NCI-H2081 (cell line): ENCODE measurements at regions not wholly inside any gene's neighbourhood (a gene's known extent, or its start where the extent isn't known, plus 50 kb on each side); places are given as distances from the start of the nearest gene placed in this dataset.
"Not testable (repeated sequence)": the region's sequence is repeated elsewhere in the genome, so short reads cannot be mapped to it uniquely, and the experiment has no call there.

Source experiments
- DNase-seq, 2 experiments: peaks; one replicate each; lab custom pipeline; 2025; lab: John Stamatoyannopoulos, UW

- no peak for DNase-seq
These were observed 56.5 kb upstream of the ORC5 start for GRCh38 chr7:104264285-104264684.

GRCh38 chr7:104267701-104268368 lies 60.0 kb upstream of the ORC5 start:
- peak in 1 of 2 experiments; percentile 29 for DNase-seq

- no peak for DNase-seq
These were observed 56.5 kb upstream of the LHFPL3 start for GRCh38 chr7:104271948-104272347.

DNA sequence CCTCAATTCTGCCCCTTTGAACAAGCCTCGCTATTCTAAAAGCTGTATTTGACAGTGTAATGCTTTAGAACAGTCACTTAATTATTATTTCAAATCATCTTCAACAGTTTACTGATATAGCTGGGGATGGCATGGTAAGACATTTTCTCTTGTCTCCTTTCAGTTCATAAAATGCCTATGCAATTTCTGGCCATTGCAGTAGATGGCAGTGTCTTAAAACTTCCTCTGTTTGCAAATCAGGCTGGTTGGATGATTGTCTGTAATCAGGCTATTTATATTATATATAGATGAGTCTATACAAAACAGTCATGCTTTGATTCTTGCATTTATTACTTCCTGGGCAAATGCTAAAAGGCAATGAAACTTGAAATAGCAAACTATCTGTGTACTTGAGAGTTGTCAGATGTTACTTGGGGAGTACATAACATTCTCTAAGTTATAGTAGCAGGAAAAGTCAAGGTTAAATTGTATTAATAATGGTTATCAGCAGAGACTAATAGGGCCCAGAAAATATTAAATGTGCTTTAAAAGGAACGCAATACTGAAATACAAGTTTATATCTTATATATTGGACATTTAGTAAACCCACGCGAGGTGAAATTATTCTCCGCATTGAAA lies 55.5 kb upstream of the LHFPL3 start:
- peak; percentile 39 to 60 for DNase-seq

DNA sequence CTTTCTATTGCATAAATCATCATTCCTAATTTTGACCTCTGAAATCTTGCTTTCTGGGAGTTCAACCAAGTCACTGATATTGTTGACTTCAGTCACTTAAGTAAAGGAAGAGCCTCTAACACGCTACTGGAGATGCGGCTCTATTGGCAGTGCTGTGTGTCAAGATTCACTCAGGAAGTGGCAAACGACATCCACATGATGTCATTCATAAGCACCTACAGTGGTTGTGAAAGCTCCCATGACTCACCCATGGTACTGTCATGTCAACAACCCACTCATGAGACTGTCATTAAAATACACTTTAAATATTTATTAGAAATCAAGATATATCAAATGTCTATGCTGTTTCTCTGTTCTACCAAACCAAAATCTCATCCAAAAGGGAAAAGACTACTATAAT lies 52.5 kb upstream of the LHFPL3 start:
- no peak for DNase-seq

- DNase-seq = not testable (repeated sequence)
These were observed 51.7 kb upstream of the LHFPL3 start for GRCh38 chr7:104276730-104277129.
